ENCODE measurements at regions not wholly inside any gene's neighbourhood (a gene's known extent, or its start where the extent isn't known, plus 50 kb on each side); places are given as distances from the start of the nearest gene placed in this dataset.

DNA sequence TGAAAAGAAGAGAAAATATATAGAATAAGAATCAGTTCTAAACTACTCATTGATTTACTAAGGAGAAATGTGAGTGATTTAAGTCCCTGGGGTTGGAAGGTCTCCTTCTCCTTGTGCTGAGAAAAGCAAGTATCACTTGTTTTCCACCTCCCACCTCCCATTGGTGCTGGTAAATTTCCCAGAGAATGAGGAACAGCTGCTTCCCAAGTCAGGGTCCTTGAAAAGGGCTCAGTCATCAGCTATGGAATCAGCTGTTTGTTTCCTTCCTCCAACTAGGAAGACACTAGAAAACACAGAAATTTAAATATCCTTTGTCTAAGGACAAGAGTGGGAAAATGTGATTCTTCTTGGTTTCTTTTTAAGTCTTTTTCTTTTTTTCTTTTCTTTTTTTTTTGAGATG is 131.3 kb upstream of the C1orf21 start:
- CTCF ChIA-PET = interaction anchor here (0.6 to 1.1 kb wide), 2 partner anchors 324 to 408 kb away, joined by 3 to 6 read pairs; no protein-coding TSS in a partner anchor
- Mint-ChIP-seq H3K4me1 (ENCODE audit: low read depth, unreplicated experiment) (no peaks in the 10 kb centered on the region), H3K27ac (ENCODE audit: unreplicated experiment) (no peak overlapping the region), H3K4me3 (ENCODE audit: low read depth, unreplicated experiment) (no peak overlapping the region), H3K36me3 (ENCODE audit: insufficient read depth, unreplicated experiment) (no peaks in the 10 kb centered on the region), H3K27me3 (ENCODE audit: unreplicated experiment) (peaks cover 56% of the 10 kb centered on the region), H3K9me3 (ENCODE audit: low read depth, unreplicated experiment) (peaks cover 3% of the 10 kb centered on the region)
- intact Hi-C loops (cut with micrococcal nuclease; ENCODE audit: unreplicated experiment) = no loop called here
- DNase-seq = no peak
- TF ChIP-seq, protein P1, sequence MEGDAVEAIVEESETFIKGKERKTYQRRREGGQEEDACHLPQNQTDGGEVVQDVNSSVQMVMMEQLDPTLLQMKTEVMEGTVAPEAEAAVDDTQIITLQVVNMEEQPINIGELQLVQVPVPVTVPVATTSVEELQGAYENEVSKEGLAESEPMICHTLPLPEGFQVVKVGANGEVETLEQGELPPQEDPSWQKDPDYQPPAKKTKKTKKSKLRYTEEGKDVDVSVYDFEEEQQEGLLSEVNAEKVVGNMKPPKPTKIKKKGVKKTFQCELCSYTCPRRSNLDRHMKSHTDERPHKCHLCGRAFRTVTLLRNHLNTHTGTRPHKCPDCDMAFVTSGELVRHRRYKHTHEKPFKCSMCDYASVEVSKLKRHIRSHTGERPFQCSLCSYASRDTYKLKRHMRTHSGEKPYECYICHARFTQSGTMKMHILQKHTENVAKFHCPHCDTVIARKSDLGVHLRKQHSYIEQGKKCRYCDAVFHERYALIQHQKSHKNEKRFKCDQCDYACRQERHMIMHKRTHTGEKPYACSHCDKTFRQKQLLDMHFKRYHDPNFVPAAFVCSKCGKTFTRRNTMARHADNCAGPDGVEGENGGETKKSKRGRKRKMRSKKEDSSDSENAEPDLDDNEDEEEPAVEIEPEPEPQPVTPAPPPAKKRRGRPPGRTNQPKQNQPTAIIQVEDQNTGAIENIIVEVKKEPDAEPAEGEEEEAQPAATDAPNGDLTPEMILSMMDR (IDR thresholded peaks at IDR 0.05; ENCODE audit: unreplicated experiment) = no peak
- no TSS peak for BruUV-seq (replicated peaks)

DNA sequence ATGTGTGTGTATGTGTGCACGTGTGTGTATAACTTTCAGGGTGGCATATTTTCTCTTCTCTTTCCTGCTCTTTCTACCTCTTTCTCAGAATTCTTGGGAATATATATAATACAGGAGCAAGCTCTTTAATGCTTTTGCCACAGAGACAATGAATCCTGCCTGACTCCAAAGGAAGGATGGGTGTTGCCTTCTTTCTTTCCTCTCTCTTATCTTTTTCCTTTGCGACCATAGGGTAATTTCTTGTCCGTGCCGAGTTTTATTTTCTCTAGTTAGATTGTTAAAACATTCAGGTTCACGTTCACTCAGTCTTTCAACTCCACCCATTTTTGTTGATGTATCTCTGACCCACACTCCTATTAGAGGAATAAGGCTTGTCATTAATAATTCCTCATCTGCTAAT is 129.0 kb upstream of the C1orf21 start:
- CTCF ChIA-PET = no interaction called here
- no peak for DNase-seq
- TF ChIP-seq, protein P1 (IDR thresholded peaks at IDR 0.05; ENCODE audit: unreplicated experiment) = no peak
- peaks cover 70% of the 10 kb centered on the region for H3K27me3 Mint-ChIP-seq (ENCODE audit: unreplicated experiment)
- intact Hi-C loops (cut with micrococcal nuclease; ENCODE audit: unreplicated experiment) = no loop called here
- no peaks in the 10 kb centered on the region for H3K36me3 Mint-ChIP-seq (ENCODE audit: insufficient read depth, unreplicated experiment)
- no peak overlapping the region for H3K4me3 Mint-ChIP-seq (ENCODE audit: low read depth, unreplicated experiment)
- peaks cover 3% of the 10 kb centered on the region for H3K9me3 Mint-ChIP-seq (ENCODE audit: low read depth, unreplicated experiment)
- no peak overlapping the region for H3K27ac Mint-ChIP-seq (ENCODE audit: unreplicated experiment)
- no TSS peak for BruUV-seq (replicated peaks)
- no peaks in the 10 kb centered on the region for H3K4me1 Mint-ChIP-seq (ENCODE audit: low read depth, unreplicated experiment)

DNA sequence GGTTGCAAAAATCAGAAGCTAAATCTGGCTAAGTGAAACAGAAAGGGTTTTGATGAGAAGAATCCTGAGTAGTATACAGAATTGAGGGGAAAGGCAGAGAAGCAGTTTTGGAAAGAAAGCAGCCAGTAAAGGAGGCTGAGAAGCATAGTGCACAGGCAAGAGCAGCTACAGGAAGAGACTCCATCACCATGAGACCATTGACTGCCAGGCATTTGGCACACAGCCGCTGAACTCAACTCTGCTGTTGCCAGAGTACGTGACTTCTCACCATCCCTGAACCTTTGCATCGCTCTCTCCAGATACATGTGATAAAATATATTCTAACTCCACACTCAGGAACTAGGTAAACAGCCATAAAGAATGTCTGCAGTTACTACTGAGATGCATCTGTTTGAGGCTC is 128.3 kb upstream of the C1orf21 start:
- BruUV-seq (replicated peaks) = no TSS peak
- Mint-ChIP-seq H3K27me3 (ENCODE audit: unreplicated experiment) (peaks cover 65% of the 10 kb centered on the region), H3K4me3 (ENCODE audit: low read depth, unreplicated experiment) (no peak overlapping the region), H3K4me1 (ENCODE audit: low read depth, unreplicated experiment) (no peaks in the 10 kb centered on the region), H3K36me3 (ENCODE audit: insufficient read depth, unreplicated experiment) (no peaks in the 10 kb centered on the region), H3K27ac (ENCODE audit: unreplicated experiment) (no peak overlapping the region), H3K9me3 (ENCODE audit: low read depth, unreplicated experiment) (peaks cover 3% of the 10 kb centered on the region)
- TF ChIP-seq, protein P1 (IDR thresholded peaks at IDR 0.05; ENCODE audit: unreplicated experiment) = no peak
- CTCF ChIA-PET = no interaction called here
- intact Hi-C loops (cut with micrococcal nuclease; ENCODE audit: unreplicated experiment) = no loop called here
- no peak for DNase-seq

DNA sequence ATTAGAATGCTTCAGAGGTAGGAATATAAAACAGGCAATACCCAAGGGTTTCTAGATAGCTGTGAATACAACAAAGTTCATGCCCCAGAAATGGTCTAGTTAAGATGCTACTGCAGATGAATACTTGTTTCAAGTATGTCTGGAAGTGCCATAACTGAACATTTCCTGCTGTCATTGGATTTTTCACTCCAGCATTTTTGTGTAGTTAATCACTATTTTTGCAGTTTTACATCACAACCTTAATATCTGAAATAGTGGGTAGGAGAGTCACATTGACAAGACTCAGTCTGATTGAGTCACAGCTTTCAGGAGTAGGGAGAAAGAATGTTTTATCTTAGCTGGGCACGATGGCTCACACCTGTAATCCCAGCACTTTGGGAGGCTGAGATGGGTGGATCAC is 126.4 kb upstream of the C1orf21 start:
- H3K27ac Mint-ChIP-seq (ENCODE audit: unreplicated experiment) = no peak overlapping the region
- H3K4me1 Mint-ChIP-seq (ENCODE audit: low read depth, unreplicated experiment) = no peaks in the 10 kb centered on the region
- DNase-seq = no peak
- H3K36me3 Mint-ChIP-seq (ENCODE audit: insufficient read depth, unreplicated experiment) = no peaks in the 10 kb centered on the region
- BruUV-seq (replicated peaks) = no TSS peak
- CTCF ChIA-PET = no interaction called here
- H3K4me3 Mint-ChIP-seq (ENCODE audit: low read depth, unreplicated experiment) = no peak overlapping the region
- TF ChIP-seq, protein P1 (IDR thresholded peaks at IDR 0.05; ENCODE audit: unreplicated experiment) = no peak
- no peaks in the 10 kb centered on the region for H3K9me3 Mint-ChIP-seq (ENCODE audit: low read depth, unreplicated experiment)
- intact Hi-C loops (cut with micrococcal nuclease; ENCODE audit: unreplicated experiment) = no loop called here
- H3K27me3 Mint-ChIP-seq (ENCODE audit: unreplicated experiment) = peaks cover 70% of the 10 kb centered on the region

All from Calu3 (cell line).